ENCODE measurements at regions not wholly inside any gene's neighbourhood (a gene's known extent, or its start where the extent isn't known, plus 50 kb on each side); places are given as distances from the start of the nearest gene placed in this dataset.

- no peaks in the 10 kb centered on the region for H3K27me3 Mint-ChIP-seq
- DNase-seq: no peak
- peaks cover 46% of the 10 kb centered on the region for H3K9me3 Mint-ChIP-seq
- POLR2A ChIA-PET: no interaction called here
- no peak overlapping the region for H3K27ac Mint-ChIP-seq
- CTCF ChIA-PET: interaction anchor here (0.6 kb wide), 1 partner anchor 25 kb away, joined by 3 read pairs; no protein-coding TSS in a partner anchor
- H3K36me3 Mint-ChIP-seq: peaks cover 5% of the 10 kb centered on the region
- no peak overlapping the region for H3K4me3 Mint-ChIP-seq
- H3K4me1 Mint-ChIP-seq (ENCODE audit: low read depth): no peaks in the 10 kb centered on the region
- intact Hi-C loops (cut with micrococcal nuclease): no loop called here
Measured at GRCh38 chr2:157957596-157957995, 81.5 kb upstream of the ACVR1 start.

DNA sequence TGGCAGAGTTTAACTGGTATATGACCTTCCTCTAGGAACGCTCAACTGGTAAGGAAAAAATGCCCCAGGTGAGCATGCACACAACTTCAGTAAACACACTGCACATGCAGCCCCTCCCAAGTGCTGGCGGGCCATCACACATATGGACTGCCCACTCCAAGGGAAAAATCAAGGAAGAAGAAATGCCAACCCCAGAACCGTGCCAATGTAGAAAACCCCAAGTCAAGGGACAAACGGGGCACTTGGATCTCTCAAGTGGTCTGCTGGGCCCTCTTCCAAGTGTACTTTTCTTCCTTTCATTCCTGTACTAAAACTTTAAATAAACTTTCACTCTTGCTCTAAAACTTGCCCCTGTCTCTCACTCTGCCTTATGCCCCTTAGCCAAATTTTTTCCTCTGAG, 76.4 kb upstream of the ACVR1 start:
- ChIA-PET CTCF (no interaction called here), POLR2A (no interaction called here)
- no peak for DNase-seq
- Mint-ChIP-seq H3K4me3 (no peak overlapping the region), H3K36me3 (peaks cover 2% of the 10 kb centered on the region), H3K4me1 (ENCODE audit: low read depth) (no peaks in the 10 kb centered on the region), H3K27ac (no peak overlapping the region), H3K9me3 (peaks cover 26% of the 10 kb centered on the region), H3K27me3 (no peaks in the 10 kb centered on the region)
- intact Hi-C loops (cut with micrococcal nuclease): no loop called here

DNA sequence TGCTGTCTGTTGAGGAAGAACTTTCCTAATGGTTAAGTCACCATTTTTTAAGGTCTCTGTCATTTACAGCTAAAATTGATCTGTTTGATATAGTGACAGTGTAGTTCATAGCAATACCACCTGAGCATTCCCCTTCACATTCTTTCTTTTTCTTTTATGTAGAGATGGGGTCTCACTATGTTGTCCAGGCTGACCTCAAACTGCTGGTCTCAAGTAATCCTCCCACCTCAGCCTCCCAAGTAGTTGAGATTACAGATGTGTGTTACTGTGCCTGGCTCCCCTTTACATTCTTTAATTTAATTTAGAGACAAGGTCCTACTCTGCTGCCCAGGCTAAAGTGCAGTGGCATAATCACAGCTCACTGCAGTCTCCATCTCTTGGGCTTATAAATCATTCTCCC, 72.7 kb upstream of the ACVR1 start:
- CTCF ChIA-PET: interaction anchor here (0.7 to 1.3 kb wide), 2 partner anchors 14 to 48 kb away, joined by 3 to 4 read pairs; no protein-coding TSS in a partner anchor

GRCh38 chr2:157946919-157947557, 70.9 kb upstream of the ACVR1 start:
- DNase-seq: no peak
- H3K36me3 Mint-ChIP-seq: no peaks in the 10 kb centered on the region
- no peaks in the 10 kb centered on the region for H3K27me3 Mint-ChIP-seq
- intact Hi-C loops (cut with micrococcal nuclease): no loop called here
- no peaks in the 10 kb centered on the region for H3K9me3 Mint-ChIP-seq
- CTCF ChIA-PET: interaction anchor here (0.9 to 1.1 kb wide), 2 partner anchors 12 to 39 kb away, joined by 3 read pairs; no protein-coding TSS in a partner anchor
- H3K4me1 Mint-ChIP-seq (ENCODE audit: low read depth): no peaks in the 10 kb centered on the region
- H3K27ac Mint-ChIP-seq: no peak overlapping the region
- POLR2A ChIA-PET: no interaction called here
- no peak overlapping the region for H3K4me3 Mint-ChIP-seq

More for the DNA sequence above, 72.7 kb upstream of the ACVR1 start:
- Mint-ChIP-seq H3K9me3 (no peaks in the 10 kb centered on the region), H3K4me1 (ENCODE audit: low read depth) (no peaks in the 10 kb centered on the region), H3K4me3 (no peak overlapping the region), H3K27me3 (no peaks in the 10 kb centered on the region), H3K36me3 (no peaks in the 10 kb centered on the region), H3K27ac (no peak overlapping the region)
- no peak for DNase-seq
- POLR2A ChIA-PET: no interaction called here
- intact Hi-C loops (cut with micrococcal nuclease): no loop called here

DNA sequence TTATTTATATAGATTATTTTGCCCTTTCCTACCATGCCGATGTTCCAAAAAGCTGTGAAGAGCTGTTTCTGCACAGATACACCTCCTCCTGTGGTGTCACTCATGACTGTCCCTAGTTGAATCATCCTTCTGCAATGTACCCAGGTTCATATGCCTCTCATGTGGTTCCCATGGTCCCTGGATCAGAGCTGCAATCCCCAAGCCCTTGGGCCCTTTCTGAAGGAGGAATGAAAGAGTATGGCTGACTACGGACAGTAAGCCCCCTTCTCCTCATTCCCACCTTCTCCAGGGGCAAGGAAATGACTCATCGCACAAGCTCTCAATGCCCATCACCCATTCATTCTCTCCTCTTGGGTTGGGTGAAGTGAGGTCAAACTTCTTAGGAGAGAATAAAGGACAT, 63.9 kb upstream of the ACVR1 start:
- Mint-ChIP-seq H3K9me3 (no peaks in the 10 kb centered on the region), H3K27ac (no peak overlapping the region), H3K4me3 (no peak overlapping the region), H3K4me1 (ENCODE audit: low read depth) (peaks cover 10% of the 10 kb centered on the region), H3K36me3 (no peaks in the 10 kb centered on the region), H3K27me3 (no peaks in the 10 kb centered on the region)
- POLR2A ChIA-PET: no interaction called here
- no peak for DNase-seq
- CTCF ChIA-PET: no interaction called here
- intact Hi-C loops (cut with micrococcal nuclease): no loop called here

DNA sequence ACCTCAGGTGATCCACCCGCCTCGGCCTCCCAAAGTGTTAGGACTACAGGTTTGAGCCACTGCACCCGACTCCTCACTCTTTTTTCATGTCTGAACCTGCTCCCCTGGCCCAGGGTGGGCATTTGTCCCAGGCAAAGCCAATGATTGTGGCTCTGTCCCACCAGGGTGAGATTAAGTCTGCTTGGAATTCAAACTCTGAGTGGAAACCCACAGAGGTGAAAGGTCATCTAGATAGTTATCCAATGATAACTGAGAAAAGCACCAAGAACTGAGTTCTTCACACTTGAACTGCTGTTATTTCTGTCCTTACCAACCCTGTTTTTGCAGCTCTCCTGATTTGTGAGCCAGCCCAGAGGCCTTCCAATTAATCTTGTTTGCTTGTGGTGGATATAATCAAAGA, 62.4 kb upstream of the ACVR1 start:
- Mint-ChIP-seq H3K27me3 (no peaks in the 10 kb centered on the region), H3K4me1 (ENCODE audit: low read depth) (peaks cover 10% of the 10 kb centered on the region), H3K9me3 (no peaks in the 10 kb centered on the region), H3K36me3 (no peaks in the 10 kb centered on the region), H3K27ac (no peak overlapping the region), H3K4me3 (no peak overlapping the region)
- ChIA-PET POLR2A (no interaction called here), CTCF (interaction anchor here (1.0 kb wide), 1 partner anchor 86 kb away, joined by 3 read pairs; no protein-coding TSS in a partner anchor)
- DNase-seq: no peak
- intact Hi-C loops (cut with micrococcal nuclease): no loop called here

GRCh38 chr2:157936406-157936805, 60.3 kb upstream of the ACVR1 start:
- CTCF ChIA-PET: interaction anchor here (1.7 kb wide), 1 partner anchor 8 kb away, joined by 5 read pairs; no protein-coding TSS in a partner anchor
- POLR2A ChIA-PET: no interaction called here
- no peaks in the 10 kb centered on the region for H3K36me3 Mint-ChIP-seq
- DNase-seq: no peak
- H3K4me3 Mint-ChIP-seq: no peak overlapping the region
- intact Hi-C loops (cut with micrococcal nuclease): no loop called here
- no peak overlapping the region for H3K27ac Mint-ChIP-seq
- H3K4me1 Mint-ChIP-seq (ENCODE audit: low read depth): peaks cover 10% of the 10 kb centered on the region
- no peaks in the 10 kb centered on the region for H3K9me3 Mint-ChIP-seq
- no peaks in the 10 kb centered on the region for H3K27me3 Mint-ChIP-seq

- Mint-ChIP-seq H3K27me3 (no peaks in the 10 kb centered on the region), H3K36me3 (no peaks in the 10 kb centered on the region), H3K4me3 (no peak overlapping the region), H3K9me3 (no peaks in the 10 kb centered on the region), H3K27ac (no peak overlapping the region), H3K4me1 (ENCODE audit: low read depth) (peaks cover 10% of the 10 kb centered on the region)
- ChIA-PET POLR2A (no interaction called here), CTCF (interaction anchor here (0.9 to 1.7 kb wide), 4 partner anchors 9 to 34 kb away, joined by 3 to 6 read pairs (median 4); no protein-coding TSS in a partner anchor)
- intact Hi-C loops (cut with micrococcal nuclease): no loop called here
- no peak for DNase-seq
Measured at GRCh38 chr2:157935378-157935906, 59.3 kb upstream of the ACVR1 start.

DNA sequence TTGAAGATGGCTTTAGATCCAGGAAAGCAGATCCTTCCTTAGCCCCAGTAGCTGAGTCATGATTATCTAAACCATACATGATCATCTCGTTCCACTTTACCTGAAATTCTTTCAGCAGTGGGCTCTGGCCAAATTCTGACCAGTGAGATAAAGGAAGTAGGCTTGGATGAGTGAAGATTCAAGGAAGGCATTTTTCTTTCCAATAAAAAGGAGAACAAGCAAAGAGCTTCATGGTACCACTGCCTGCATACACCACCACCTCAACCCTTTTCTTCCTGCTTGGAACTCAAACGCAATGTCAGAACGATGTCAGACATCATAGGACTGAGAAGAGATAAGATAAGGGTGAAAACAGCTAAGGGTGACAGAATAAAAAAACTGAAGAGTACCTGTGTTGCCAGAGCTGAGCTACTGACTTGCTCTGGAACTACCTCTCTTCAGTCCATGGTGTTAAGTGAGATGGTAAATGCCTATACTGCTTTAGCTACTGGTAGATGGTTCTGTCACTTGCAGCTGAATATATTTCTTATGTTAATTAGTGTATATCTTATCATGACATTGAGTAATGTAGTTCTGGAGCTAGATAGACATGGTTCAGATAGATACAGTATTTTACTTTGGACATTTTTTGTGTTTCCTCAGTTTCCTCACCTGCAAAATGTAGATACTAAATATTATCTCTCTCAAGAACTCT, 58.7 kb upstream of the ACVR1 start:
- H3K4me1 Mint-ChIP-seq (ENCODE audit: low read depth): peaks cover 10% of the 10 kb centered on the region
- intact Hi-C loops (cut with micrococcal nuclease): no loop called here
- POLR2A ChIA-PET: no interaction called here

GRCh38 chr2:157933160-157933920, 57.2 kb upstream of the ACVR1 start:
- CTCF ChIA-PET: no interaction called here
- Mint-ChIP-seq H3K4me3 (no peak overlapping the region), H3K9me3 (no peaks in the 10 kb centered on the region), H3K36me3 (no peaks in the 10 kb centered on the region), H3K4me1 (ENCODE audit: low read depth) (peaks cover 10% of the 10 kb centered on the region), H3K27me3 (no peaks in the 10 kb centered on the region), H3K27ac (no peak overlapping the region)
- intact Hi-C loops (cut with micrococcal nuclease): no loop called here
- POLR2A ChIA-PET: no interaction called here
- DNase-seq: no peak

More for the DNA sequence above, 58.7 kb upstream of the ACVR1 start:
- Mint-ChIP-seq H3K4me3 (no peak overlapping the region), H3K9me3 (no peaks in the 10 kb centered on the region), H3K27me3 (no peaks in the 10 kb centered on the region), H3K27ac (no peak overlapping the region), H3K36me3 (no peaks in the 10 kb centered on the region)
- DNase-seq: no peak
- CTCF ChIA-PET: interaction anchor here (0.6 to 1.7 kb wide), 5 partner anchors 9 to 376 kb away, joined by 3 to 6 read pairs (median 4); no protein-coding TSS in a partner anchor

- no peak overlapping the region for H3K4me3 Mint-ChIP-seq
- ChIA-PET POLR2A (no interaction called here), CTCF (interaction anchor here (0.7 kb wide), 1 partner anchor 25 kb away, joined by 3 read pairs; no protein-coding TSS in a partner anchor)
Measured at GRCh38 chr2:157932480-157933159, 56.5 kb upstream of the ACVR1 start.

DNA sequence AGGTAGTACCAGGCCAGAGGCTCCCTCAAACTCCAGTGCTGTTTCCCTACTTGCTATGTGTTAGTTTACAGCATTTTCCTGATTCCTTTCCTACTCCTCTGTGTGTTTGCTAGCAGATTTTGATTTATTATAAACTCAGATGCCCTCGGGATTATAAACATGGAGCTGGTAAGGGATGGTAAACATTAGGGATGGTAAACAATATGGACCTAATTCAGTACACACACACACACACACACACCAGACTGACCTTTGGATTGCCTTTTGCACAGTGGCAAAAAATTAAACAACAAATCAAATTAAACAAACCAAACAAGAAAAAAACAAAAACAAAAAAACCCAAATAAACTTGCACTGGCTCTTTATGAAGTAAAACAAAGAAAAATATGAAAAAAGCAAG, 55.4 kb upstream of the ACVR1 start:
- DNase-seq: no peak
- H3K27ac Mint-ChIP-seq: no peak overlapping the region
- H3K36me3 Mint-ChIP-seq: no peaks in the 10 kb centered on the region
- no peak overlapping the region for H3K4me3 Mint-ChIP-seq
- H3K9me3 Mint-ChIP-seq: no peaks in the 10 kb centered on the region
- intact Hi-C loops (cut with micrococcal nuclease): no loop called here
- ChIA-PET POLR2A (no interaction called here), CTCF (interaction anchor here (0.7 kb wide), 1 partner anchor 31 kb away, joined by 3 read pairs; no protein-coding TSS in a partner anchor)
- no peaks in the 10 kb centered on the region for H3K27me3 Mint-ChIP-seq
- H3K4me1 Mint-ChIP-seq (ENCODE audit: low read depth): peaks cover 10% of the 10 kb centered on the region

More at GRCh38 chr2:157932480-157933159, 56.5 kb upstream of the ACVR1 start:
- intact Hi-C loops (cut with micrococcal nuclease): no loop called here
- Mint-ChIP-seq H3K9me3 (no peaks in the 10 kb centered on the region), H3K27ac (no peak overlapping the region), H3K27me3 (no peaks in the 10 kb centered on the region), H3K36me3 (no peaks in the 10 kb centered on the region), H3K4me1 (ENCODE audit: low read depth) (peaks cover 10% of the 10 kb centered on the region)
- no peak for DNase-seq
